Left lung (tissue), 4 donors: ENCODE measurements at regions not wholly inside any gene's neighbourhood (a gene's known extent, or its start where the extent isn't known, plus 50 kb on each side); places are given as distances from the start of the nearest gene placed in this dataset.

Experiments used
- ATAC-seq: fragments of 200-7000 bp; cut with Tn5 transposase; one replicate; pipeline ENCODE4 v1.9.1; 2020; ENCODE audit warnings: moderate library complexity
- DNase-seq, 4 donors: peaks; one replicate each; pipeline ENCODE4 v3.0.0-alpha.2; 2013 to 2020
- H3K27ac ChIP-seq, 2 donors: fragments of 200-600 bp; sonication (generic) in 1 of 2; one replicate each; pipeline versions ENCODE4 v1.5.0 to v1.8.0; 2020 to 2021
- H3K27me3 ChIP-seq, 2 donors: fragments of 200-600 bp; sonication (generic) in 1 of 2; one replicate each; pipeline versions ENCODE4 v1.5.0 to v1.8.0; 2020 to 2021
- H3K36me3 ChIP-seq, 2 donors: fragments of 200-600 bp; sonication (generic) in 1 of 2; one replicate each; pipeline versions ENCODE4 v1.5.0 to v1.8.0; 2020 to 2021
- H3K4me1 ChIP-seq, 2 donors: fragments of 200-600 bp; one replicate each; pipeline ENCODE4 v1.8.0; 2021
- H3K4me3 ChIP-seq, 2 donors: fragments of 200-600 bp; sonication (generic) in 1 of 2; one replicate each; pipeline versions ENCODE4 v1.5.0 to v1.8.0; 2020 to 2021; ENCODE audit warnings: mild to moderate bottlenecking in 1 of 2
- H3K9me3 ChIP-seq, 2 donors: fragments of 200-600 bp; sonication (generic) in 1 of 2; one replicate each; pipeline versions ENCODE4 v1.5.0 to v1.8.0; 2020 to 2021
- intact Hi-C, 2 donors: fragments of 100-400 bp; cut with DNase I; formaldehyde crosslinking; loops; one replicate each; pipeline versions ENCODE4 v1.11.2 to v1.14.2; 2022
- TF ChIP-seq, protein P1 (sequence below), 2 donors: fragments of 200-600 bp; sonication (generic) in 1 of 2; IDR thresholded peaks; one replicate each; pipeline versions ENCODE4 v1.5.0 to v1.8.0; 2021; ENCODE audit warnings: antibody characterized with exemption in 2 of 2
- donor health status: DM: no; HTN: yes; CAD: no.
- donor health status: DM: no; HTN: no; CAD: no.

DNA sequence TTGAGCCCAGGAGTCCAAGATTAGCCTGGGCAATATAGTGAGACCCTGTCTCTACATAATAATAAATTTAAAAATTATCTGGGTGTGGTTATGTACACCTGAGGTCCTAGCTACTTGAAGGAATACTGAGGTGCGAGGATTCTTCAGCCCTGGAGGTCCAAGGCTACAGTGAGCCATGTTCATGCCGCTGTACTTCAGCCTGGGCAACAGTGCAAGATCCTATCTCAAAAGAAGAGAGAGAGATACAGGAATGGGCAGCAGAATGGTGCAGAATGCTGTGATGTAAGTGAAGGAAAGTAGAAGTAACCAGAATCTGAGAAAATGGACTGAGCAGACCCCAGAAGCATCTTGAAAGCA, 62.7 kb upstream of the EXOC4 start:
- H3K4me3 ChIP-seq: no peak overlapping the region
- ATAC-seq (no peak), DNase-seq (no peak)
- no peaks in the 10 kb centered on the region for H3K36me3 ChIP-seq
- H3K27me3 ChIP-seq: no peaks in the 10 kb centered on the region
- H3K4me1 ChIP-seq: no peaks in the 10 kb centered on the region
- no peaks in the 10 kb centered on the region for H3K9me3 ChIP-seq
- intact Hi-C loops: no loop called here
- H3K27ac ChIP-seq: no peak overlapping the region
- TF ChIP-seq, protein P1, sequence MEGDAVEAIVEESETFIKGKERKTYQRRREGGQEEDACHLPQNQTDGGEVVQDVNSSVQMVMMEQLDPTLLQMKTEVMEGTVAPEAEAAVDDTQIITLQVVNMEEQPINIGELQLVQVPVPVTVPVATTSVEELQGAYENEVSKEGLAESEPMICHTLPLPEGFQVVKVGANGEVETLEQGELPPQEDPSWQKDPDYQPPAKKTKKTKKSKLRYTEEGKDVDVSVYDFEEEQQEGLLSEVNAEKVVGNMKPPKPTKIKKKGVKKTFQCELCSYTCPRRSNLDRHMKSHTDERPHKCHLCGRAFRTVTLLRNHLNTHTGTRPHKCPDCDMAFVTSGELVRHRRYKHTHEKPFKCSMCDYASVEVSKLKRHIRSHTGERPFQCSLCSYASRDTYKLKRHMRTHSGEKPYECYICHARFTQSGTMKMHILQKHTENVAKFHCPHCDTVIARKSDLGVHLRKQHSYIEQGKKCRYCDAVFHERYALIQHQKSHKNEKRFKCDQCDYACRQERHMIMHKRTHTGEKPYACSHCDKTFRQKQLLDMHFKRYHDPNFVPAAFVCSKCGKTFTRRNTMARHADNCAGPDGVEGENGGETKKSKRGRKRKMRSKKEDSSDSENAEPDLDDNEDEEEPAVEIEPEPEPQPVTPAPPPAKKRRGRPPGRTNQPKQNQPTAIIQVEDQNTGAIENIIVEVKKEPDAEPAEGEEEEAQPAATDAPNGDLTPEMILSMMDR (IDR thresholded peaks at IDR 0.05): no peak

DNA sequence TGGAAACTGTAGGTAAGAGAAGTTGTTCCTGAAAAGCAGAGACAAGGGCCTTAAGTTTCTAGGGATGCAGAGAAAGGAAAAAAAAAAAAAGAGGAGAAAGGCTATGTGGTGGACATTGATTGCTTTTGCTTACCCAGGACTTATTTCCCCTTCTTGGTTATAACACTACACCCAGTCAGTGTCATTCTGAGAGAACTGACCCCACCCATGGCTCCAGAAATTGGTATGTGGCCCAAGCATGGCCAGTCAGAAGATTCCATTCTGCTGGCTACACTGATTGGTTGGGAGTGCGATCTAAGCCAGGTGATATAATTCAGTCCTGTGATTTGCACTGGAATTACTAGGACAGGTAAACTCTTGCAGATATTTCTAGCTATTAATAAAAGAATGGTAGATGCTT, 62.2 kb upstream of the EXOC4 start:
- H3K27ac ChIP-seq: no peak overlapping the region
- intact Hi-C loops: no loop called here
- no peaks in the 10 kb centered on the region for H3K36me3 ChIP-seq
- no peak overlapping the region for H3K4me3 ChIP-seq
- H3K9me3 ChIP-seq: no peaks in the 10 kb centered on the region
- no peak for DNase-seq
- no peak for ATAC-seq
- H3K4me1 ChIP-seq: no peaks in the 10 kb centered on the region
- H3K27me3 ChIP-seq: no peaks in the 10 kb centered on the region
- TF ChIP-seq, protein P1 (IDR thresholded peaks at IDR 0.05): no peak

DNA sequence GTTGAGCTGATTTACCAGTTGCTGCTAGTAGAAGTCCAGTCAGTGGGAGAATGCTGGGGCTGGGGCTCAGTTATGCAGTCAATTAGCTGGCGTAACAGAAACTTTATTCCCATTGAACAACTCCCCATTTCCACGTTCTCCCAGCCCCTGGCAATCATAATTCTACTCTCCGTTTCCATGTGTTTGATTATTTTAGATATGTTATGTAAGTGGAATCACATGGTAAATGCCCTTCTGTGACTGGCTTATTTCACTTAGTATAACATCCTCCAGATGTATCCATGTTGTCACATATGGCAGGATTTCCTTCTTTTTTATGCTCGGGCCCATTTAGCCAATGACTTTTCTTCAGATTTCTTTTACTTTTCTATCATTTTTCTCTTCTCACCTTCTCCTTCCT, 61.1 kb upstream of the EXOC4 start:
- DNase-seq (no peak), ATAC-seq (no peak)
- H3K4me1 ChIP-seq: no peaks in the 10 kb centered on the region
- TF ChIP-seq, protein P1 (IDR thresholded peaks at IDR 0.05): no peak
- H3K27ac ChIP-seq: no peak overlapping the region
- no peaks in the 10 kb centered on the region for H3K27me3 ChIP-seq
- no peaks in the 10 kb centered on the region for H3K36me3 ChIP-seq
- H3K4me3 ChIP-seq: no peak overlapping the region
- H3K9me3 ChIP-seq: no peaks in the 10 kb centered on the region
- intact Hi-C loops: no loop called here

DNA sequence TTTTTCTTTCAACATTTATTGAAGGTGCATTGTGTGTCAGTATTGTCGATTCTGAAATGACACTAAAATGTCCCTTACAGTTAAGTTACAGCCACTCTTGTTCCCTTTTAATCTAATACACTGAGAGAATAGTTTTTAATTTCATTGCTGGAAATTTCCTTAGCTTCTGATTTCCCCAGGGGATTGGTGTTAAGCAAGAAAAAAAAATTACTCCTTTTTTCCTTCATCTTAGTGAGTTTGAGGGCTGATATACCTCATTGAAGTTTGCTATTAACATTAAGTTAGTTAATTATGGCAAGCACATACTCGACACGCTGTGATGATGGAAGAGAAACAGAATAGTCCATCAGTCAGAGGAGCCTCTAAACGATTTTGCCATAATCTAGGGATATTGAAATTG, 57.0 kb upstream of the EXOC4 start:
- Histone ChIP-seq H3K27ac (no peak overlapping the region), H3K36me3 (no peaks in the 10 kb centered on the region), H3K27me3 (peaks cover 0 to 6% of the 10 kb centered on the region in 2 donors), H3K4me1 (no peaks in the 10 kb centered on the region), H3K4me3 (no peak overlapping the region), H3K9me3 (no peaks in the 10 kb centered on the region)
- ATAC-seq: no peak
- DNase-seq: no peak
- intact Hi-C loops: no loop called here
- TF ChIP-seq, protein P1 (IDR thresholded peaks at IDR 0.05): no peak

DNA sequence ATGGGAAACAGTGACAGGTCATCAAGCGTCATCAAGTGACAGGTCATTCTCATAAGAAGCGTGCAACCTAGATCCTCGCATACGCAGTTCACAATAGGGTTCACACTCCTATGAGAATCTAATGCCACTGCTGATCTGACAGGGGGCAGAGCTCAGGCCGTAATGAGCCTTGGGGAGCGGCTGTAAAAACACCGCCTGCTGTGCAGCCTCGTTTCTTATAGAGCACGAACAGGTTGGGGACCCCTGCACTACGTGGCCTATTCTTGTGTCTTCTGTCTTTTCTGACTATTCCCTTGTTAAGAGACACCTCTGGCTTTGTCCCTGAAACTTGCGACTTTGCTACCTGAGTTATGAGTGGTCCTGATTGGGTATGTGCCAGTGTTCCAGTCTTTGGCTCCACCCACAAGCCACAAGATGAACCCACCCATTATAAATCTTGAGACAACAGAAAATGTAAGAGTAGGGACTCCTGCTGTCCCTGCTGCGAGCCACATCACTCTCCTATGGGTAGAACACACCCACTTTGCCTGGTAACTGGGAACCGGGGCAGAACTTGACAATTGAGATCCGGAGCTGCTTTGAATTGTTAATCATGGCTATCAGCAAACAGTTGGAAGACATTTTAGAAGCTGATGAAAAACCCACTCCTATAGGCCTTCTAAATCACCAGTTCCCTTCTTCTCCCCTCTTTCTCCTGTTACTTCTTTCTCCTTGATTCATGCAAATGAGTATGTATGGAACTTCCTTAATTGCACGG, 55.8 kb upstream of the EXOC4 start:
- Histone ChIP-seq H3K4me3 (no peak overlapping the region), H3K27me3 (peaks cover 0 to 6% of the 10 kb centered on the region in 2 donors), H3K9me3 (no peaks in the 10 kb centered on the region), H3K36me3 (no peaks in the 10 kb centered on the region), H3K4me1 (no peaks in the 10 kb centered on the region), H3K27ac (no peak overlapping the region)
- intact Hi-C loops: no loop called here
- TF ChIP-seq, protein P1 (IDR thresholded peaks at IDR 0.05): no peak
- DNase-seq (no peak), ATAC-seq (no peak)
